PC-9 (cell line): ENCODE measurements at regions not wholly inside any gene's neighbourhood (a gene's known extent, or its start where the extent isn't known, plus 50 kb on each side); places are given as distances from the start of the nearest gene placed in this dataset.

Source experiments
- BruUV-seq: library from RNA; stranded (reverse); fragments of 400-500 nt; replicated peaks from 2 replicates; lab custom pipeline; 2021; lab: Mats Ljungman, UMichigan
- CTCF ChIA-PET: fragments of 300-600 bp; sonication (Branson Sonifier 250); formaldehyde crosslinking; loops from one replicate; lab custom pipeline; 2022; ENCODE audit warnings: antibody characterized with exemption; lab: Charles Lee
- POLR2A ChIA-PET: fragments of 300-600 bp; sonication (Branson Sonifier 250); formaldehyde crosslinking; loops from one replicate; lab custom pipeline; 2022; ENCODE audit warnings: antibody characterized with exemption; ENCODE audit not compliant: unreplicated experiment; lab: Charles Lee
- DNase-seq, 2 experiments: peaks; one replicate each; pipeline versions ENCODE4 v3.0.0 to v3.0.0-alpha.2; 2015 to 2022; ENCODE audit warnings: mixed read lengths in 1 of 2
- H2AFZ ChIP-seq: fragments of 200-600 bp; sonication (generic); 2 replicates; pipeline ENCODE4 v1.8.1; 2017; ENCODE audit warnings: antibody characterized with exemption
- H3F3A ChIP-seq: fragments of 200-600 bp; sonication (generic); 2 replicates; pipeline ENCODE4 v1.8.1; 2017; ENCODE audit warnings: antibody characterized with exemption, mild to moderate bottlenecking, low read depth; ENCODE audit not compliant: insufficient read depth
- H3K27ac ChIP-seq: fragments of 200-600 bp; sonication (generic); 2 replicates; pipeline ENCODE4 v1.6.1; 2016; ENCODE audit warnings: mixed run types
- H3K27me3 ChIP-seq: fragments of 200-600 bp; sonication (generic); 2 replicates; pipeline ENCODE4 v1.6.1; 2016; ENCODE audit warnings: low read depth, mixed run types; ENCODE audit not compliant: insufficient read depth
- H3K36me3 ChIP-seq: fragments of 200-600 bp; sonication (generic); 2 replicates; pipeline ENCODE4 v1.6.1; 2016; ENCODE audit warnings: low read depth, mixed run types
- H3K4me1 ChIP-seq: fragments of 200-600 bp; sonication (generic); replicated peaks from 2 replicates; pipeline ENCODE4 v1.6.1; 2016; ENCODE audit warnings: mixed run types; ENCODE audit not compliant: insufficient read depth
- H3K4me2 ChIP-seq: fragments of 200-600 bp; sonication (generic); 2 replicates; pipeline ENCODE4 v1.6.1; 2017; ENCODE audit warnings: mixed run types
- H3K4me3 ChIP-seq: fragments of 200-600 bp; sonication (generic); 2 replicates; pipeline ENCODE4 v1.6.1; 2016; ENCODE audit warnings: mixed run types
- H3K79me2 ChIP-seq: fragments of 200-600 bp; sonication (generic); 2 replicates; pipeline ENCODE4 v1.6.1; 2017; ENCODE audit warnings: low read depth, mixed run types
- H3K9me2 ChIP-seq: fragments of 200-600 bp; sonication (generic); 2 replicates; pipeline ENCODE4 v1.8.1; 2017; ENCODE audit warnings: mild to moderate bottlenecking; ENCODE audit not compliant: insufficient read depth
- H3K9me3 ChIP-seq: fragments of 200-600 bp; sonication (generic); 2 replicates; pipeline ENCODE4 v1.8.1; 2016; ENCODE audit warnings: low read depth; ENCODE audit not compliant: insufficient read depth
- H4K20me1 ChIP-seq: fragments of 200-600 bp; sonication (generic); 2 replicates; pipeline ENCODE4 v1.8.1; 2017; ENCODE audit not compliant: insufficient read depth
- CTCF ChIP-seq: fragments of 200-600 bp; sonication (generic); conservative IDR thresholded peaks from 2 replicates; pipeline ENCODE4 v1.6.1; 2017; ENCODE audit warnings: mixed run types, antibody characterized with exemption, mild to moderate bottlenecking, moderate library complexity
- EZH2 ChIP-seq: fragments of 200-600 bp; sonication (generic); IDR thresholded peaks from 2 replicates; pipeline ENCODE4 v1.8.0; 2017; ENCODE audit warnings: antibody characterized with exemption, low read depth
- intact Hi-C: fragments of 100-400 bp; cut with micrococcal nuclease; formaldehyde crosslinking; loops from one replicate; pipeline ENCODE4 v1.10.0; 2022; ENCODE audit not compliant: unreplicated experiment

- no TSS peak for BruUV-seq
These were observed 132.4 kb upstream of the ANO3 start for GRCh38 chr11:26199331-26200095.

GRCh38 chr11:26201411-26201810, 130.5 kb upstream of the ANO3 start:
- H3K27ac ChIP-seq: no peak overlapping the region
- POLR2A ChIA-PET: no interaction called here
- CTCF ChIA-PET: no interaction called here
- H2AFZ ChIP-seq: no peak overlapping the region
- H3K79me2 ChIP-seq: no peaks in the 10 kb centered on the region
- no TSS peak for BruUV-seq
- no peaks in the 10 kb centered on the region for H3K9me3 ChIP-seq
- no peaks in the 10 kb centered on the region for H3K4me1 ChIP-seq
- no peak overlapping the region for H3K4me3 ChIP-seq
- no peaks in the 10 kb centered on the region for H3K27me3 ChIP-seq
- no peak for DNase-seq
- H3K4me2 ChIP-seq: no peak overlapping the region
- H3K9me2 ChIP-seq: peaks cover 4% of the 10 kb centered on the region; the same call in 1 of the 2 replicates
- no peaks in the 10 kb centered on the region for H3K36me3 ChIP-seq
- TF ChIP-seq EZH2: no peak
- TF ChIP-seq CTCF: no peak
- no peaks in the 10 kb centered on the region for H4K20me1 ChIP-seq
- no peaks in the 10 kb centered on the region for H3F3A ChIP-seq
- intact Hi-C loops: no loop called here

More at GRCh38 chr11:26199331-26200095, 132.4 kb upstream of the ANO3 start:
- H3F3A ChIP-seq: no peaks in the 10 kb centered on the region
- H3K9me2 ChIP-seq: no peaks in the 10 kb centered on the region
- H4K20me1 ChIP-seq: no peaks in the 10 kb centered on the region
- intact Hi-C loops: no loop called here
- no peaks in the 10 kb centered on the region for H3K27me3 ChIP-seq
- peak overlapping the region; percentile 42; the same call in 1 of the 2 replicates for H2AFZ ChIP-seq
- H3K27ac ChIP-seq: no peak overlapping the region
- H3K4me3 ChIP-seq: no peak overlapping the region
- H3K9me3 ChIP-seq: no peaks in the 10 kb centered on the region
- no peak for TF ChIP-seq CTCF
- no peak for TF ChIP-seq EZH2
- no peaks in the 10 kb centered on the region for H3K36me3 ChIP-seq
- no peaks in the 10 kb centered on the region for H3K79me2 ChIP-seq
- no peak overlapping the region for H3K4me2 ChIP-seq
- DNase-seq: no peak
- no peaks in the 10 kb centered on the region for H3K4me1 ChIP-seq
- CTCF ChIA-PET: no interaction called here
- POLR2A ChIA-PET: no interaction called here

- Histone ChIP-seq H3K9me3 (no peaks in the 10 kb centered on the region), H3K27me3 (no peaks in the 10 kb centered on the region), H3K9me2 (peaks cover 4% of the 10 kb centered on the region; the same call in 1 of the 2 replicates), H3K36me3 (no peaks in the 10 kb centered on the region), H4K20me1 (no peaks in the 10 kb centered on the region), H3K4me1 (no peaks in the 10 kb centered on the region), H2AFZ (no peak overlapping the region), H3K4me2 (no peak overlapping the region), H3K27ac (no peak overlapping the region), H3K4me3 (no peak overlapping the region), H3K79me2 (no peaks in the 10 kb centered on the region), H3F3A (no peaks in the 10 kb centered on the region)
- no TSS peak for BruUV-seq
- intact Hi-C loops: no loop called here
- ChIA-PET CTCF (no interaction called here), POLR2A (no interaction called here)
- no peak for TF ChIP-seq CTCF
- DNase-seq: no peak
These were observed 129.2 kb upstream of the ANO3 start for GRCh38 chr11:26202754-26203153.
